GM23338 (cell line): ENCODE measurements at regions not wholly inside any gene's neighbourhood (a gene's known extent, or its start where the extent isn't known, plus 50 kb on each side); places are given as distances from the start of the nearest gene placed in this dataset.

Source experiments
- ATAC-seq: fragments of 200-7000 bp; cut with Tn5 transposase; 3 replicates; pipeline ENCODE4 v1.9.1; 2020
- DNase-seq: peaks from one replicate; pipeline ENCODE4 v3.0.0-alpha.2; 2015; ENCODE audit warnings: low spot score
- H2AFZ ChIP-seq: fragments of 200-600 bp; sonication (generic); 2 replicates; pipeline ENCODE4 v1.8.0; 2016; ENCODE audit warnings: antibody characterized with exemption, mild to moderate bottlenecking, moderate library complexity
- H3F3A ChIP-seq: fragments of 200-600 bp; sonication (generic); replicated peaks from 2 replicates; pipeline ENCODE4 v1.8.0; 2017; ENCODE audit warnings: antibody characterized with exemption, mixed run types, low read depth
- H3K27ac ChIP-seq: fragments of 200-600 bp; sonication (generic); 2 replicates; pipeline ENCODE4 v1.6.1; 2016; ENCODE audit warnings: low read depth
- H3K27me3 ChIP-seq: fragments of 200-600 bp; sonication (generic); 2 replicates; pipeline ENCODE4 v1.8.0; 2016; ENCODE audit warnings: mild to moderate bottlenecking, mixed run types, moderate library complexity; ENCODE audit not compliant: insufficient read depth
- H3K36me3 ChIP-seq: fragments of 200-600 bp; sonication (generic); 2 replicates; pipeline ENCODE4 v1.8.0; 2016; ENCODE audit warnings: mild to moderate bottlenecking; ENCODE audit not compliant: insufficient read depth
- H3K4me1 ChIP-seq: fragments of 200-600 bp; sonication (generic); 2 replicates; pipeline ENCODE4 v1.8.0; 2016; ENCODE audit warnings: mild to moderate bottlenecking, moderate library complexity; ENCODE audit not compliant: insufficient read depth
- H3K4me2 ChIP-seq: fragments of 200-600 bp; sonication (generic); 2 replicates; pipeline ENCODE4 v1.7.1; 2017; ENCODE audit warnings: mixed run types
- H3K4me3 ChIP-seq: fragments of 200-600 bp; sonication (generic); 2 replicates; pipeline ENCODE4 v1.6.1; 2016; ENCODE audit warnings: mixed run types
- H3K79me2 ChIP-seq: fragments of 200-600 bp; sonication (generic); replicated peaks from 2 replicates; pipeline ENCODE4 v1.8.0; 2017; ENCODE audit warnings: mild to moderate bottlenecking; ENCODE audit not compliant: insufficient read depth
- H3K9me2 ChIP-seq: fragments of 200-600 bp; sonication (generic); 2 replicates; pipeline ENCODE4 v1.8.0; 2017; ENCODE audit not compliant: insufficient read depth
- H4K20me1 ChIP-seq: fragments of 200-600 bp; sonication (generic); replicated peaks from 2 replicates; pipeline ENCODE4 v1.8.0; 2017; ENCODE audit warnings: mild to moderate bottlenecking; ENCODE audit not compliant: insufficient read depth
- H3K27ac Mint-ChIP-seq: 2 replicates; pipeline ENCODE4 v1.8.0; 2020; ENCODE audit warnings: inconsistent platforms, mild to moderate bottlenecking, moderate library complexity, mixed read lengths
- H3K27me3 Mint-ChIP-seq: 3 replicates; pipeline ENCODE4 v1.8.0; 2022; ENCODE audit warnings: low read depth, mild to moderate bottlenecking, moderate library complexity, mixed read lengths, inconsistent platforms; ENCODE audit not compliant: insufficient read depth, poor library complexity
- H3K36me3 Mint-ChIP-seq: 3 replicates; pipeline ENCODE4 v1.8.0; 2021; ENCODE audit warnings: low read depth, mild to moderate bottlenecking, inconsistent platforms, moderate library complexity, mixed read lengths
- H3K4me1 Mint-ChIP-seq: 3 replicates; pipeline ENCODE4 v1.8.0; 2020; ENCODE audit warnings: mild to moderate bottlenecking, inconsistent platforms, mixed read lengths
- H3K4me3 Mint-ChIP-seq: 3 replicates; pipeline ENCODE4 v1.8.0; 2021; ENCODE audit warnings: moderate library complexity, mild to moderate bottlenecking, inconsistent platforms, mixed read lengths
- H3K9me3 Mint-ChIP-seq: 3 replicates; pipeline ENCODE4 v1.8.0; 2020; ENCODE audit warnings: moderate library complexity, mild to moderate bottlenecking, inconsistent platforms, mixed read lengths
- CREB1 ChIP-seq: fragments of 250-450 bp; sonication (Bioruptor Pico); IDR thresholded peaks from 2 replicates; pipeline ENCODE4 v1.5.0; 2020; ENCODE audit warnings: low read depth, mild to moderate bottlenecking, moderate library complexity
- EZH2 ChIP-seq: fragments of 200-600 bp; sonication (generic); IDR thresholded peaks from one replicate; pipeline ENCODE4 v1.8.0; 2017; ENCODE audit warnings: antibody characterized with exemption, mild to moderate bottlenecking, low read depth; ENCODE audit not compliant: unreplicated experiment
- EZH2phosphoT487 ChIP-seq: fragments of 200-600 bp; sonication (generic); IDR thresholded peaks from one replicate; pipeline ENCODE4 v1.8.1; 2018; ENCODE audit warnings: antibody characterized with exemption; ENCODE audit not compliant: unreplicated experiment
- NANOG ChIP-seq: IDR thresholded peaks from 2 replicates; pipeline ENCODE4 v1.6.1; 2016; ENCODE audit warnings: antibody characterized with exemption, borderline replicate concordance
- POLR2AphosphoS5 ChIP-seq: IDR thresholded peaks from 2 replicates; pipeline ENCODE4 v1.6.1; 2016; ENCODE audit warnings: antibody characterized with exemption, low read depth
- REST ChIP-seq: IDR thresholded peaks from one replicate; pipeline ENCODE4 v1.6.1; 2018; ENCODE audit warnings: antibody characterized with exemption; ENCODE audit not compliant: unreplicated experiment
- STAT1 ChIP-seq: IDR thresholded peaks from one replicate; pipeline ENCODE4 v1.6.1; 2016; ENCODE audit warnings: antibody characterized with exemption; ENCODE audit not compliant: unreplicated experiment
- ZNF114 ChIP-seq: fragments of 250-450 bp; sonication (Bioruptor Pico); IDR thresholded peaks from 2 replicates; pipeline ENCODE4 v1.5.0; 2020; ENCODE audit warnings: mild to moderate bottlenecking, moderate library complexity
- ZNF331 ChIP-seq: fragments of 250-450 bp; sonication (Bioruptor Pico); IDR thresholded peaks from 2 replicates; pipeline ENCODE4 v1.5.0; 2020; ENCODE audit warnings: low read depth, mild to moderate bottlenecking, moderate library complexity
- TF ChIP-seq, protein P1 (sequence below), 2 experiments: fragments of 200-600 bp in 1 of 2; sonication (generic) in 1 of 2; conservative IDR thresholded peaks; 2 replicates each; pipeline versions ENCODE4 v1.5.1 to v1.6.1; 2016 to 2017; ENCODE audit warnings: antibody characterized with exemption in 2 of 2, low read depth in 2 of 2, mild to moderate bottlenecking in 2 of 2, moderate library complexity in 1 of 2
- TF ChIP-seq, protein P2 (sequence below): fragments of 250-450 bp; sonication (Bioruptor Pico); IDR thresholded peaks from 2 replicates; pipeline ENCODE4 v1.5.0; 2020; ENCODE audit warnings: mild to moderate bottlenecking, moderate library complexity

DNA sequence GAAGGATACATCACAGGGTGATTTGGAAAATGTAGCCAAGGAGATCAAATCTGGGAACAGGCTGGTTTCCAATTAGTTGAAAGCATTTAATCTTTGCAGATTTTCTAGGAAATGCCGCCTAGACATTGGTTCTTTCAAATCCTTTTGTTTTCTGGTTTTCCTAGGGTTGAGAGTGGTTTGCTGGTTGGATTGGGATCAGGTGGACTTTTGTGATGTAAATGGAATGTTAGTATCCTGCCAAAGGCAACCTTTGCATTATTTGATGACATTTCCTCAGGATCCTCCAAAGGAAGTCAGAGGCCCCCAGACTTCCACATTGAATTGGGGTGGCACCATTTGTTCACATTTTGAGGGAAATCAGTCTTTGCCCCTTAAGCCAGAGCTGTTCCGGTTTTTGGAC, 245.5 kb upstream of the RPS23 start (continued):
- TF ChIP-seq, protein P1, sequence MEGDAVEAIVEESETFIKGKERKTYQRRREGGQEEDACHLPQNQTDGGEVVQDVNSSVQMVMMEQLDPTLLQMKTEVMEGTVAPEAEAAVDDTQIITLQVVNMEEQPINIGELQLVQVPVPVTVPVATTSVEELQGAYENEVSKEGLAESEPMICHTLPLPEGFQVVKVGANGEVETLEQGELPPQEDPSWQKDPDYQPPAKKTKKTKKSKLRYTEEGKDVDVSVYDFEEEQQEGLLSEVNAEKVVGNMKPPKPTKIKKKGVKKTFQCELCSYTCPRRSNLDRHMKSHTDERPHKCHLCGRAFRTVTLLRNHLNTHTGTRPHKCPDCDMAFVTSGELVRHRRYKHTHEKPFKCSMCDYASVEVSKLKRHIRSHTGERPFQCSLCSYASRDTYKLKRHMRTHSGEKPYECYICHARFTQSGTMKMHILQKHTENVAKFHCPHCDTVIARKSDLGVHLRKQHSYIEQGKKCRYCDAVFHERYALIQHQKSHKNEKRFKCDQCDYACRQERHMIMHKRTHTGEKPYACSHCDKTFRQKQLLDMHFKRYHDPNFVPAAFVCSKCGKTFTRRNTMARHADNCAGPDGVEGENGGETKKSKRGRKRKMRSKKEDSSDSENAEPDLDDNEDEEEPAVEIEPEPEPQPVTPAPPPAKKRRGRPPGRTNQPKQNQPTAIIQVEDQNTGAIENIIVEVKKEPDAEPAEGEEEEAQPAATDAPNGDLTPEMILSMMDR (conservative IDR thresholded peaks at IDR 0.05; ENCODE audit: low read depth in 2 of 2) = no peak
- no peak for TF ChIP-seq POLR2AphosphoS5

- peaks cover 5% of the 10 kb centered on the region; the same call in 1 of the 2 replicates for H3K9me2 ChIP-seq
- H3K4me3 Mint-ChIP-seq = no peak overlapping the region
- no peak overlapping the region for H3K4me2 ChIP-seq
- H4K20me1 ChIP-seq = no peaks in the 10 kb centered on the region
- no peaks in the 10 kb centered on the region for H3K27me3 Mint-ChIP-seq
- peaks cover 14% of the 10 kb centered on the region; the same call in 1 of the 2 replicates for H3K4me1 ChIP-seq
- H3K4me3 ChIP-seq = no peak overlapping the region
- H2AFZ ChIP-seq = no peak overlapping the region
- no peak overlapping the region for H3K27ac ChIP-seq
- no peaks in the 10 kb centered on the region for H3K79me2 ChIP-seq
- no peaks in the 10 kb centered on the region for H3K9me3 Mint-ChIP-seq
- H3K4me1 Mint-ChIP-seq = peaks cover 20% of the 10 kb centered on the region
- H3K36me3 ChIP-seq = no peaks in the 10 kb centered on the region
- H3K27ac Mint-ChIP-seq = no peak overlapping the region; the same call in 1 of the 2 replicates
- ATAC-seq (no peak), DNase-seq (no peak)
- no peaks in the 10 kb centered on the region for H3K27me3 ChIP-seq
- peaks cover 6% of the 10 kb centered on the region; the same call in 1 of the 3 replicates for H3K36me3 Mint-ChIP-seq
- no peaks in the 10 kb centered on the region for H3F3A ChIP-seq
- TF ChIP-seq EZH2 (no peak), ZNF331 (CRISPR knock-in tag) (no peak), ZNF114 (CRISPR knock-in tag) (no peak), NANOG (no peak), STAT1 (no peak), CREB1 (CRISPR knock-in tag) (no peak), POLR2AphosphoS5 (no peak), REST (no peak), EZH2phosphoT487 (no peak)
- TF ChIP-seq, protein P1 (conservative IDR thresholded peaks at IDR 0.05; ENCODE audit: low read depth in 2 of 2) = no peak
- TF ChIP-seq, protein P2, sequence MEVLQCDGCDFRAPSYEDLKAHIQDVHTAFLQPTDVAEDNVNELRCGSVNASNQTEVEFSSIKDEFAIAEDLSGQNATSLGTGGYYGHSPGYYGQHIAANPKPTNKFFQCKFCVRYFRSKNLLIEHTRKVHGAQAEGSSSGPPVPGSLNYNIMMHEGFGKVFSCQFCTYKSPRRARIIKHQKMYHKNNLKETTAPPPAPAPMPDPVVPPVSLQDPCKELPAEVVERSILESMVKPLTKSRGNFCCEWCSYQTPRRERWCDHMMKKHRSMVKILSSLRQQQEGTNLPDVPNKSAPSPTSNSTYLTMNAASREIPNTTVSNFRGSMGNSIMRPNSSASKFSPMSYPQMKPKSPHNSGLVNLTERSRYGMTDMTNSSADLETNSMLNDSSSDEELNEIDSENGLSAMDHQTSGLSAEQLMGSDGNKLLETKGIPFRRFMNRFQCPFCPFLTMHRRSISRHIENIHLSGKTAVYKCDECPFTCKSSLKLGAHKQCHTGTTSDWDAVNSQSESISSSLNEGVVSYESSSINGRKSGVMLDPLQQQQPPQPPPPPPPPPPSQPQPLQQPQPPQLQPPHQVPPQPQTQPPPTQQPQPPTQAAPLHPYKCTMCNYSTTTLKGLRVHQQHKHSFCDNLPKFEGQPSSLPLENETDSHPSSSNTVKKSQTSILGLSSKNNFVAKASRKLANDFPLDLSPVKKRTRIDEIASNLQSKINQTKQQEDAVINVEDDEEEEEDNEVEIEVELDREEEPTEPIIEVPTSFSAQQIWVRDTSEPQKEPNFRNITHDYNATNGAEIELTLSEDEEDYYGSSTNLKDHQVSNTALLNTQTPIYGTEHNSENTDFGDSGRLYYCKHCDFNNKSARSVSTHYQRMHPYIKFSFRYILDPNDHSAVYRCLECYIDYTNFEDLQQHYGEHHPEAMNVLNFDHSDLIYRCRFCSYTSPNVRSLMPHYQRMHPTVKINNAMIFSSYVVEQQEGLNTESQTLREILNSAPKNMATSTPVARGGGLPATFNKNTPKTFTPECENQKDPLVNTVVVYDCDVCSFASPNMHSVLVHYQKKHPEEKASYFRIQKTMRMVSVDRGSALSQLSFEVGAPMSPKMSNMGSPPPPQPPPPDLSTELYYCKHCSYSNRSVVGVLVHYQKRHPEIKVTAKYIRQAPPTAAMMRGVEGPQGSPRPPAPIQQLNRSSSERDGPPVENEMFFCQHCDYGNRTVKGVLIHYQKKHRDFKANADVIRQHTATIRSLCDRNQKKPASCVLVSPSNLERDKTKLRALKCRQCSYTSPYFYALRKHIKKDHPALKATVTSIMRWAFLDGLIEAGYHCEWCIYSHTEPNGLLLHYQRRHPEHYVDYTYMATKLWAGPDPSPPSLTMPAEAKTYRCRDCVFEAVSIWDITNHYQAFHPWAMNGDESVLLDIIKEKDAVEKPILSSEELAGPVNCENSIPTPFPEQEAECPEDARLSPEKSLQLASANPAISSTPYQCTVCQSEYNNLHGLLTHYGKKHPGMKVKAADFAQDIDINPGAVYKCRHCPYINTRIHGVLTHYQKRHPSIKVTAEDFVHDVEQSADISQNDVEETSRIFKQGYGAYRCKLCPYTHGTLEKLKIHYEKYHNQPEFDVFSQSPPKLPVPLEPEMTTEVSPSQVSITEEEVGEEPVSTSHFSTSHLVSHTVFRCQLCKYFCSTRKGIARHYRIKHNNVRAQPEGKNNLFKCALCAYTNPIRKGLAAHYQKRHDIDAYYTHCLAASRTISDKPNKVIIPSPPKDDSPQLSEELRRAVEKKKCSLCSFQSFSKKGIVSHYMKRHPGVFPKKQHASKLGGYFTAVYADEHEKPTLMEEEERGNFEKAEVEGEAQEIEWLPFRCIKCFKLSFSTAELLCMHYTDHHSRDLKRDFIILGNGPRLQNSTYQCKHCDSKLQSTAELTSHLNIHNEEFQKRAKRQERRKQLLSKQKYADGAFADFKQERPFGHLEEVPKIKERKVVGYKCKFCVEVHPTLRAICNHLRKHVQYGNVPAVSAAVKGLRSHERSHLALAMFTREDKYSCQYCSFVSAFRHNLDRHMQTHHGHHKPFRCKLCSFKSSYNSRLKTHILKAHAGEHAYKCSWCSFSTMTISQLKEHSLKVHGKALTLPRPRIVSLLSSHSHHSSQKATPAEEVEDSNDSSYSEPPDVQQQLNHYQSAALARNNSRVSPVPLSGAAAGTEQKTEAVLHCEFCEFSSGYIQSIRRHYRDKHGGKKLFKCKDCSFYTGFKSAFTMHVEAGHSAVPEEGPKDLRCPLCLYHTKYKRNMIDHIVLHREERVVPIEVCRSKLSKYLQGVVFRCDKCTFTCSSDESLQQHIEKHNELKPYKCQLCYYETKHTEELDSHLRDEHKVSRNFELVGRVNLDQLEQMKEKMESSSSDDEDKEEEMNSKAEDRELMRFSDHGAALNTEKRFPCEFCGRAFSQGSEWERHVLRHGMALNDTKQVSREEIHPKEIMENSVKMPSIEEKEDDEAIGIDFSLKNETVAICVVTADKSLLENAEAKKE (CRISPR knock-in tag) = no peak
Observed at GRCh38 chr5:82522897-82523296, 244.7 kb upstream of the RPS23 start.
